AG04449 (cell line): ENCODE measurements at regions not wholly inside any gene's neighbourhood (a gene's known extent, or its start where the extent isn't known, plus 50 kb on each side); places are given as distances from the start of the nearest gene placed in this dataset.

Source experiments
- CTCF ChIA-PET: fragments of 350-600 bp; formaldehyde crosslinking; extraction: SDS; loops from one replicate; lab custom pipeline; 2021; ENCODE audit warnings: antibody characterized with exemption; lab: Yijun Ruan, JAX
- POLR2A ChIA-PET: fragments of 400-600, 350-600 bp; formaldehyde crosslinking; extraction: SDS; loops from one replicate; lab custom pipeline; 2020; ENCODE audit warnings: antibody characterized with exemption, inconsistent platforms; lab: Yijun Ruan, JAX
- DNase-seq: peaks from one replicate; pipeline ENCODE4 v3.0.0-alpha.2; 2010; ENCODE audit warnings: low read depth, low spot score
- H3K4me3 ChIP-seq: 2 replicates; pipeline ENCODE4 v1.5.1; 2011; ENCODE audit warnings: low read depth, mild to moderate bottlenecking, control low read depth, low read length
- CTCF ChIP-seq: IDR thresholded peaks from one replicate; pipeline ENCODE4 v1.5.1; 2011; ENCODE audit warnings: mild to moderate bottlenecking, moderate library complexity, low read length, control low read depth, inconsistent platforms; ENCODE audit not compliant: insufficient read depth; ENCODE audit errors: missing control alignments

- no peak overlapping the region for H3K4me3 ChIP-seq
- ChIA-PET POLR2A (no interaction called here), CTCF (no interaction called here)
- DNase-seq: no peak
- no peak for TF ChIP-seq CTCF
Observed at GRCh38 chr2:155690785-155691184, 641.7 kb downstream of the NR4A2 start.

- ChIA-PET POLR2A (no interaction called here), CTCF (no interaction called here)
- no peak overlapping the region for H3K4me3 ChIP-seq
- TF ChIP-seq CTCF: no peak
- no peak for DNase-seq
Observed at GRCh38 chr2:155689791-155690190, 642.7 kb downstream of the NR4A2 start.

- no peak for TF ChIP-seq CTCF
- H3K4me3 ChIP-seq: no peak overlapping the region
- POLR2A ChIA-PET: no interaction called here
- DNase-seq: no peak
- CTCF ChIA-PET: no interaction called here
Observed at GRCh38 chr2:155687181-155687580, 645.3 kb downstream of the NR4A2 start.

- no peak overlapping the region for H3K4me3 ChIP-seq
- ChIA-PET CTCF (no interaction called here), POLR2A (no interaction called here)
- no peak for TF ChIP-seq CTCF
- no peak for DNase-seq
Observed at GRCh38 chr2:155679647-155680046, 652.9 kb downstream of the NR4A2 start.

- ChIA-PET POLR2A (no interaction called here), CTCF (no interaction called here)
- no peak for DNase-seq
- no peak overlapping the region for H3K4me3 ChIP-seq
- no peak for TF ChIP-seq CTCF
Observed at GRCh38 chr2:155675920-155676319, 656.6 kb downstream of the NR4A2 start.

GRCh38 chr2:155665704-155666103 is 666.8 kb downstream of the NR4A2 start:
- H3K4me3 ChIP-seq: no peak overlapping the region
- ChIA-PET POLR2A (no interaction called here), CTCF (no interaction called here)
- no peak for TF ChIP-seq CTCF
- no peak for DNase-seq
